ENCODE measurements at regions not wholly inside any gene's neighbourhood (a gene's known extent, or its start where the extent isn't known, plus 50 kb on each side); places are given as distances from the start of the nearest gene placed in this dataset.
"Not testable (repeated sequence)": the region's sequence is repeated elsewhere in the genome, so short reads cannot be mapped to it uniquely, and the experiment has no call there.

- TF ChIP-seq POLR2AphosphoS5 (IDR thresholded peaks at IDR 0.05), result no peak
- Histone ChIP-seq H3K27ac (no peak overlapping the region), H3K4me3 (no peak overlapping the region), H3K4me1 (no peaks in the 10 kb centered on the region), H3K27me3 (no peaks in the 10 kb centered on the region), H3K9me3 (no peaks in the 10 kb centered on the region), H3K36me3 (no peaks in the 10 kb centered on the region)
- intact Hi-C loops (cut with DNase I; ENCODE audit: low total_unique reads), result no loop called here
- DNase-seq, result no peak
- WGBS, 5 donors, result 65 to 72% (median 70%) methylated on average over 3 of the region's 3 CpGs
These were observed 1141.2 kb downstream of the SORCS1 start for GRCh38 chr10:106023329-106023728.

- H3K9me3 ChIP-seq, result peaks cover 0 to 12% (median 4%) of the 10 kb centered on the region in 4 donors
- DNase-seq; intact Hi-C loops (cut with DNase I; ENCODE audit: low total_unique reads); H3K27me3 ChIP-seq; H3K27ac ChIP-seq; H3K36me3 ChIP-seq; H3K4me1 ChIP-seq; H3K4me3 ChIP-seq: not testable (repeated sequence)
- WGBS, 5 donors, result 79 to 86% (median 82%) methylated on average over 6 of the region's 6 CpGs
These were observed 1144.9 kb downstream of the SORCS1 start for GRCh38 chr10:106019559-106019958.

- WGBS, 5 donors, result 61 to 72% (median 69%) methylated on average over 4 of the region's 4 CpGs
These were observed 1148.9 kb downstream of the SORCS1 start for GRCh38 chr10:106015369-106016199.

GRCh38 chr10:106011250-106011649 lies 1153.3 kb downstream of the SORCS1 start:
- no peak overlapping the region for H3K27ac ChIP-seq
- intact Hi-C loops (cut with DNase I; ENCODE audit: low total_unique reads), result no loop called here
- 50 to 69% (median 62%) methylated on average over 3 of the region's 3 CpGs for WGBS, 5 donors
- no peaks in the 10 kb centered on the region for H3K36me3 ChIP-seq
- H3K9me3 ChIP-seq, result peaks cover 0 to 19% (median 12%) of the 10 kb centered on the region in 4 donors
- DNase-seq, result no peak
- H3K4me1 ChIP-seq, result no peaks in the 10 kb centered on the region
- H3K4me3 ChIP-seq, result no peak overlapping the region
- TF ChIP-seq CTCF (IDR thresholded peaks at IDR 0.05) (no peak), POLR2A (IDR thresholded peaks at IDR 0.05) (no peak), POLR2AphosphoS5 (IDR thresholded peaks at IDR 0.05) (no peak), EP300 (IDR thresholded peaks at IDR 0.05) (no peak)
- H3K27me3 ChIP-seq, result no peaks in the 10 kb centered on the region

More at GRCh38 chr10:106015369-106016199, 1148.9 kb downstream of the SORCS1 start:
- H3K4me1 ChIP-seq; H3K27ac ChIP-seq; H3K36me3 ChIP-seq; intact Hi-C loops (cut with DNase I; ENCODE audit: low total_unique reads); H3K27me3 ChIP-seq; DNase-seq; H3K4me3 ChIP-seq: not testable (repeated sequence)
- peaks cover 0 to 19% (median 12%) of the 10 kb centered on the region in 4 donors for H3K9me3 ChIP-seq

- Histone ChIP-seq H3K27ac (no peak overlapping the region), H3K9me3 (no peaks in the 10 kb centered on the region), H3K36me3 (no peaks in the 10 kb centered on the region), H3K27me3 (no peaks in the 10 kb centered on the region), H3K4me3 (no peak overlapping the region), H3K4me1 (no peaks in the 10 kb centered on the region)
- intact Hi-C loops (cut with DNase I; ENCODE audit: low total_unique reads), result no loop called here
- 85 to 89% (median 87%) methylated on average over 2 of the region's 2 CpGs for WGBS, 5 donors
- no peak for TF ChIP-seq POLR2A (IDR thresholded peaks at IDR 0.05)
- no peak for TF ChIP-seq EP300 (IDR thresholded peaks at IDR 0.05)
- TF ChIP-seq CTCF (IDR thresholded peaks at IDR 0.05), result no peak
- TF ChIP-seq POLR2AphosphoS5 (IDR thresholded peaks at IDR 0.05), result no peak
- DNase-seq, result no peak
These were observed 1163.8 kb downstream of the SORCS1 start for GRCh38 chr10:106000721-106001120.

- 33 to 54% (median 44%) methylated on average over 3 of the region's 3 CpGs for WGBS, 5 donors
- no peak overlapping the region for H3K4me3 ChIP-seq
- no peaks in the 10 kb centered on the region for H3K9me3 ChIP-seq
- intact Hi-C loops (cut with DNase I; ENCODE audit: low total_unique reads), result no loop called here
- H3K27me3 ChIP-seq, result no peaks in the 10 kb centered on the region
- TF ChIP-seq EP300 (IDR thresholded peaks at IDR 0.05), result no peak
- no peak for TF ChIP-seq POLR2AphosphoS5 (IDR thresholded peaks at IDR 0.05)
- no peak for TF ChIP-seq POLR2A (IDR thresholded peaks at IDR 0.05)
- no peak for TF ChIP-seq CTCF (IDR thresholded peaks at IDR 0.05)
- no peaks in the 10 kb centered on the region for H3K4me1 ChIP-seq
- DNase-seq, result no peak
- H3K36me3 ChIP-seq, result no peaks in the 10 kb centered on the region
- no peak overlapping the region for H3K27ac ChIP-seq
These were observed 1170.9 kb downstream of the SORCS1 start for GRCh38 chr10:105993609-105994008.
